Inferior parietal cortex (tissue), 1 donor: ENCODE measurements at regions not wholly inside any gene's neighbourhood (a gene's known extent, or its start where the extent isn't known, plus 50 kb on each side); places are given as distances from the start of the nearest gene placed in this dataset.

Experiments used
- DNase-seq: peaks from one replicate; pipeline ENCODE4 v3.0.0-alpha.2; 2016; ENCODE audit errors: extremely low spot score

GRCh38 chr1:57659804-57660203, 235.9 kb upstream of the DAB1 start:
- DNase-seq, result no peak

GRCh38 chr1:57655161-57655560, 231.3 kb upstream of the DAB1 start:
- DNase-seq, result no peak

- DNase-seq, result no peak
Measured at GRCh38 chr1:57644667-57645066, 220.8 kb upstream of the DAB1 start.

GRCh38 chr1:57638239-57638638, 214.4 kb upstream of the DAB1 start:
- no peak for DNase-seq

GRCh38 chr1:57637155-57637554, 213.3 kb upstream of the DAB1 start:
- DNase-seq, result no peak

- no peak for DNase-seq
Measured at GRCh38 chr1:57633881-57634280, 210.0 kb upstream of the DAB1 start.

GRCh38 chr1:57633056-57633455, 209.2 kb upstream of the DAB1 start:
- no peak for DNase-seq

GRCh38 chr1:57632401-57632800, 208.5 kb upstream of the DAB1 start:
- DNase-seq, result no peak

- no peak for DNase-seq
Measured at GRCh38 chr1:57627612-57628011, 203.8 kb upstream of the DAB1 start.

GRCh38 chr1:57623791-57624538, 200.1 kb upstream of the DAB1 start:
- DNase-seq, result no peak

GRCh38 chr1:57623039-57623790, 199.4 kb upstream of the DAB1 start:
- DNase-seq, result no peak

- DNase-seq, result no peak
Measured at GRCh38 chr1:57621776-57622175, 197.9 kb upstream of the DAB1 start.

- DNase-seq, result no peak
Measured at GRCh38 chr1:57620605-57621004, 196.7 kb upstream of the DAB1 start.

GRCh38 chr1:57616921-57617320, 193.1 kb upstream of the DAB1 start:
- no peak for DNase-seq

GRCh38 chr1:57615956-57616355, 192.1 kb upstream of the DAB1 start:
- no peak for DNase-seq

GRCh38 chr1:57612833-57613232, 189.0 kb upstream of the DAB1 start:
- DNase-seq, result no peak

- DNase-seq, result no peak
Measured at GRCh38 chr1:57605933-57606332, 182.1 kb upstream of the DAB1 start.

- no peak for DNase-seq
Measured at GRCh38 chr1:57603696-57604095, 179.8 kb upstream of the DAB1 start.

GRCh38 chr1:57600424-57600823, 176.6 kb upstream of the DAB1 start:
- no peak for DNase-seq

GRCh38 chr1:57599236-57599994, 175.6 kb upstream of the DAB1 start:
- DNase-seq, result no peak

- no peak for DNase-seq
Measured at GRCh38 chr1:57597036-57597435, 173.2 kb upstream of the DAB1 start.

- DNase-seq, result no peak
Measured at GRCh38 chr1:57594002-57594401, 170.1 kb upstream of the DAB1 start.

GRCh38 chr1:57591842-57592241, 168.0 kb upstream of the DAB1 start:
- no peak for DNase-seq
